ENCODE measurements at regions not wholly inside any gene's neighbourhood (a gene's known extent, or its start where the extent isn't known, plus 50 kb on each side); places are given as distances from the start of the nearest gene placed in this dataset.

DNA sequence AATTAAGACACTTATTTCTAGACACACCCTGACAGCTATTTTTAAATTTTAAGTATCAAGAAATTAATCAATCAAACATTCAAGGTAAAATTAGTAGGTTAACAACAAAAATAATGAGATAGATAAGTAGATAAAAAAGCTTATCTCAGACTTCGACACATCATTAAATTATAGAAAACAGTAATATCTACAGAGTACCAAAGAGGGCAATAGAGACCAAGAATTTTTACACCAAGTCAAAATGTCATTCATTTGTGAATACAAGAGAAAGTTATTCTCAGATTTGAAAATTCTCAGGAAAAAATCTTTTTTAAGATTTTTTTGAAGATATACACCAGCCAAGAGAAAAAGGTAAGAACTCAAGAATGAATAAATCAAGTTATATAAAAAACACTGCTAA is 445.6 kb downstream of the ACTL7B start:
- Histone ChIP-seq H3K4me3 (no peak overlapping the region), H3K36me3 (ENCODE audit: insufficient read depth) (no peaks in the 10 kb centered on the region), H3K9me2 (ENCODE audit: insufficient read depth) (no peaks in the 10 kb centered on the region), H3K4me2 (no peak overlapping the region), H4K20me1 (replicated peaks; ENCODE audit: insufficient read depth) (no peaks in the 10 kb centered on the region), H3K4me1 (ENCODE audit: insufficient read depth) (no peaks in the 10 kb centered on the region), H3K79me2 (replicated peaks; ENCODE audit: insufficient read depth) (no peaks in the 10 kb centered on the region), H3K27ac (ENCODE audit: low read depth) (no peak overlapping the region), H3F3A (replicated peaks; ENCODE audit: low read depth) (no peaks in the 10 kb centered on the region), H3K27me3 (ENCODE audit: insufficient read depth) (no peaks in the 10 kb centered on the region), H2AFZ (no peak overlapping the region)
- Mint-ChIP-seq H3K27ac (no peak overlapping the region), H3K27me3 (ENCODE audit: insufficient read depth, low read depth, poor library complexity) (no peaks in the 10 kb centered on the region), H3K4me1 (no peaks in the 10 kb centered on the region), H3K4me3 (no peak overlapping the region), H3K36me3 (ENCODE audit: low read depth) (no peaks in the 10 kb centered on the region), H3K9me3 (no peaks in the 10 kb centered on the region)
- TF ChIP-seq CTCF (conservative IDR thresholded peaks at IDR 0.05; ENCODE audit: low read depth in 2 of 2) (no peak), EZH2phosphoT487 (IDR thresholded peaks at IDR 0.05; ENCODE audit: unreplicated experiment) (no peak), POLR2AphosphoS5 (IDR thresholded peaks at IDR 0.05; ENCODE audit: low read depth) (no peak), NANOG (IDR thresholded peaks at IDR 0.05; ENCODE audit: borderline replicate concordance) (no peak), ZNF331 (CRISPR knock-in tag; IDR thresholded peaks at IDR 0.05; ENCODE audit: low read depth) (no peak), ZNF114 (CRISPR knock-in tag; IDR thresholded peaks at IDR 0.05) (no peak), EZH2 (IDR thresholded peaks at IDR 0.05; ENCODE audit: low read depth, unreplicated experiment) (no peak), STAT1 (IDR thresholded peaks at IDR 0.05; ENCODE audit: unreplicated experiment) (no peak), CREB1 (CRISPR knock-in tag; IDR thresholded peaks at IDR 0.05; ENCODE audit: low read depth) (no peak), JUNB (IDR thresholded peaks at IDR 0.05; ENCODE audit: unreplicated experiment) (no peak)
- TF ChIP-seq, protein P1, sequence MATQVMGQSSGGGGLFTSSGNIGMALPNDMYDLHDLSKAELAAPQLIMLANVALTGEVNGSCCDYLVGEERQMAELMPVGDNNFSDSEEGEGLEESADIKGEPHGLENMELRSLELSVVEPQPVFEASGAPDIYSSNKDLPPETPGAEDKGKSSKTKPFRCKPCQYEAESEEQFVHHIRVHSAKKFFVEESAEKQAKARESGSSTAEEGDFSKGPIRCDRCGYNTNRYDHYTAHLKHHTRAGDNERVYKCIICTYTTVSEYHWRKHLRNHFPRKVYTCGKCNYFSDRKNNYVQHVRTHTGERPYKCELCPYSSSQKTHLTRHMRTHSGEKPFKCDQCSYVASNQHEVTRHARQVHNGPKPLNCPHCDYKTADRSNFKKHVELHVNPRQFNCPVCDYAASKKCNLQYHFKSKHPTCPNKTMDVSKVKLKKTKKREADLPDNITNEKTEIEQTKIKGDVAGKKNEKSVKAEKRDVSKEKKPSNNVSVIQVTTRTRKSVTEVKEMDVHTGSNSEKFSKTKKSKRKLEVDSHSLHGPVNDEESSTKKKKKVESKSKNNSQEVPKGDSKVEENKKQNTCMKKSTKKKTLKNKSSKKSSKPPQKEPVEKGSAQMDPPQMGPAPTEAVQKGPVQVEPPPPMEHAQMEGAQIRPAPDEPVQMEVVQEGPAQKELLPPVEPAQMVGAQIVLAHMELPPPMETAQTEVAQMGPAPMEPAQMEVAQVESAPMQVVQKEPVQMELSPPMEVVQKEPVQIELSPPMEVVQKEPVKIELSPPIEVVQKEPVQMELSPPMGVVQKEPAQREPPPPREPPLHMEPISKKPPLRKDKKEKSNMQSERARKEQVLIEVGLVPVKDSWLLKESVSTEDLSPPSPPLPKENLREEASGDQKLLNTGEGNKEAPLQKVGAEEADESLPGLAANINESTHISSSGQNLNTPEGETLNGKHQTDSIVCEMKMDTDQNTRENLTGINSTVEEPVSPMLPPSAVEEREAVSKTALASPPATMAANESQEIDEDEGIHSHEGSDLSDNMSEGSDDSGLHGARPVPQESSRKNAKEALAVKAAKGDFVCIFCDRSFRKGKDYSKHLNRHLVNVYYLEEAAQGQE (IDR thresholded peaks at IDR 0.05; ENCODE audit: unreplicated experiment): no peak
- TF ChIP-seq, protein P2, sequence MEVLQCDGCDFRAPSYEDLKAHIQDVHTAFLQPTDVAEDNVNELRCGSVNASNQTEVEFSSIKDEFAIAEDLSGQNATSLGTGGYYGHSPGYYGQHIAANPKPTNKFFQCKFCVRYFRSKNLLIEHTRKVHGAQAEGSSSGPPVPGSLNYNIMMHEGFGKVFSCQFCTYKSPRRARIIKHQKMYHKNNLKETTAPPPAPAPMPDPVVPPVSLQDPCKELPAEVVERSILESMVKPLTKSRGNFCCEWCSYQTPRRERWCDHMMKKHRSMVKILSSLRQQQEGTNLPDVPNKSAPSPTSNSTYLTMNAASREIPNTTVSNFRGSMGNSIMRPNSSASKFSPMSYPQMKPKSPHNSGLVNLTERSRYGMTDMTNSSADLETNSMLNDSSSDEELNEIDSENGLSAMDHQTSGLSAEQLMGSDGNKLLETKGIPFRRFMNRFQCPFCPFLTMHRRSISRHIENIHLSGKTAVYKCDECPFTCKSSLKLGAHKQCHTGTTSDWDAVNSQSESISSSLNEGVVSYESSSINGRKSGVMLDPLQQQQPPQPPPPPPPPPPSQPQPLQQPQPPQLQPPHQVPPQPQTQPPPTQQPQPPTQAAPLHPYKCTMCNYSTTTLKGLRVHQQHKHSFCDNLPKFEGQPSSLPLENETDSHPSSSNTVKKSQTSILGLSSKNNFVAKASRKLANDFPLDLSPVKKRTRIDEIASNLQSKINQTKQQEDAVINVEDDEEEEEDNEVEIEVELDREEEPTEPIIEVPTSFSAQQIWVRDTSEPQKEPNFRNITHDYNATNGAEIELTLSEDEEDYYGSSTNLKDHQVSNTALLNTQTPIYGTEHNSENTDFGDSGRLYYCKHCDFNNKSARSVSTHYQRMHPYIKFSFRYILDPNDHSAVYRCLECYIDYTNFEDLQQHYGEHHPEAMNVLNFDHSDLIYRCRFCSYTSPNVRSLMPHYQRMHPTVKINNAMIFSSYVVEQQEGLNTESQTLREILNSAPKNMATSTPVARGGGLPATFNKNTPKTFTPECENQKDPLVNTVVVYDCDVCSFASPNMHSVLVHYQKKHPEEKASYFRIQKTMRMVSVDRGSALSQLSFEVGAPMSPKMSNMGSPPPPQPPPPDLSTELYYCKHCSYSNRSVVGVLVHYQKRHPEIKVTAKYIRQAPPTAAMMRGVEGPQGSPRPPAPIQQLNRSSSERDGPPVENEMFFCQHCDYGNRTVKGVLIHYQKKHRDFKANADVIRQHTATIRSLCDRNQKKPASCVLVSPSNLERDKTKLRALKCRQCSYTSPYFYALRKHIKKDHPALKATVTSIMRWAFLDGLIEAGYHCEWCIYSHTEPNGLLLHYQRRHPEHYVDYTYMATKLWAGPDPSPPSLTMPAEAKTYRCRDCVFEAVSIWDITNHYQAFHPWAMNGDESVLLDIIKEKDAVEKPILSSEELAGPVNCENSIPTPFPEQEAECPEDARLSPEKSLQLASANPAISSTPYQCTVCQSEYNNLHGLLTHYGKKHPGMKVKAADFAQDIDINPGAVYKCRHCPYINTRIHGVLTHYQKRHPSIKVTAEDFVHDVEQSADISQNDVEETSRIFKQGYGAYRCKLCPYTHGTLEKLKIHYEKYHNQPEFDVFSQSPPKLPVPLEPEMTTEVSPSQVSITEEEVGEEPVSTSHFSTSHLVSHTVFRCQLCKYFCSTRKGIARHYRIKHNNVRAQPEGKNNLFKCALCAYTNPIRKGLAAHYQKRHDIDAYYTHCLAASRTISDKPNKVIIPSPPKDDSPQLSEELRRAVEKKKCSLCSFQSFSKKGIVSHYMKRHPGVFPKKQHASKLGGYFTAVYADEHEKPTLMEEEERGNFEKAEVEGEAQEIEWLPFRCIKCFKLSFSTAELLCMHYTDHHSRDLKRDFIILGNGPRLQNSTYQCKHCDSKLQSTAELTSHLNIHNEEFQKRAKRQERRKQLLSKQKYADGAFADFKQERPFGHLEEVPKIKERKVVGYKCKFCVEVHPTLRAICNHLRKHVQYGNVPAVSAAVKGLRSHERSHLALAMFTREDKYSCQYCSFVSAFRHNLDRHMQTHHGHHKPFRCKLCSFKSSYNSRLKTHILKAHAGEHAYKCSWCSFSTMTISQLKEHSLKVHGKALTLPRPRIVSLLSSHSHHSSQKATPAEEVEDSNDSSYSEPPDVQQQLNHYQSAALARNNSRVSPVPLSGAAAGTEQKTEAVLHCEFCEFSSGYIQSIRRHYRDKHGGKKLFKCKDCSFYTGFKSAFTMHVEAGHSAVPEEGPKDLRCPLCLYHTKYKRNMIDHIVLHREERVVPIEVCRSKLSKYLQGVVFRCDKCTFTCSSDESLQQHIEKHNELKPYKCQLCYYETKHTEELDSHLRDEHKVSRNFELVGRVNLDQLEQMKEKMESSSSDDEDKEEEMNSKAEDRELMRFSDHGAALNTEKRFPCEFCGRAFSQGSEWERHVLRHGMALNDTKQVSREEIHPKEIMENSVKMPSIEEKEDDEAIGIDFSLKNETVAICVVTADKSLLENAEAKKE (CRISPR knock-in tag; IDR thresholded peaks at IDR 0.05): no peak
- ATAC-seq: no peak
- DNase-seq (ENCODE audit: low spot score): no peak

Measured in GM23338 (cell line).